NCI-H1436 treated with DMSO at 0.1 percent for 48 hours (cell line): ENCODE measurements at regions not wholly inside any gene's neighbourhood (a gene's known extent, or its start where the extent isn't known, plus 50 kb on each side); places are given as distances from the start of the nearest gene placed in this dataset.
"Not testable (repeated sequence)": the region's sequence is repeated elsewhere in the genome, so short reads cannot be mapped to it uniquely, and the experiment has no call there.

ENCODE experiments used
- DNase-seq: peaks from one replicate; lab custom pipeline; 2025; lab: John Stamatoyannopoulos, UW

GRCh38 chr4:84221704-84222103 is 277.4 kb downstream of the NKX6-1 start:
- DNase-seq, result no peak

- no peak for DNase-seq
These were observed 278.1 kb downstream of the NKX6-1 start for GRCh38 chr4:84220990-84221389.

DNA sequence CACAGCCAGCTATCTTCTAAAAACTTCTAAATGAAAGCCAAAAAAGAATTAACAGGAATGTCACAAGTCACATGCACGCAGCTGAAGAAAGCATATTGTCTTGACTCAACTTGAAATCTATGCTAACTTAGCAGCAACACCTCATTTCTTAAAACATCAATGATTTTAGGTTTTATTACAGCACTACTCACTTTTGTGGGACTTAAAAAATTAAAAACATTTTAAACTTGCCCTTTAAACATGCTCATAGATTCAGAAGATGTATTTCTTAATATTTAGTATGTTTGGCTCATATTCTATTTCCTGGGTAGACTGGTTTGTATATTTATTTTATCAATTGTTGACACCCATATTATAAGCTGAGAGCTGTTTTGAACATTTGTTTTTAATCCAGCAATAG is 279.4 kb downstream of the NKX6-1 start:
- no peak for DNase-seq

DNA sequence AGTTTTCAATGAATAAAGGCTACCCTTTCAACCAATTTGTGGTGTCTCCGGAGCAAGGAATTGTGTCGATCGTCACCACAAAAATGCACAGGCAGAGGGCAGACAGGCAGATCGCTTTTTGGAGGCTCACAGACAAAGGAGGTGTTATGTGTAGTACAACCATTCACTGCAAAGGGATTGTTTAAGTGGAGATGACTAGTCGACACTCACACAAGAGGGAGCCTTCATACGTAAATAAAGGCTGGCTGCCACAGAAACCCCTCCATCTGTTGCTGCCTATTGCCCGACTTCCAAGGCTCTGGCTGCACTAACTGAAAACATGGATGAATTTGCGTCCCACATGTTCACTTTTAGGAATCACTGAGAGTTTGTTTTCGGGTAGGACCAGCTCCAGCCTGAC is 281.1 kb downstream of the NKX6-1 start:
- no peak for DNase-seq

- no peak for DNase-seq
These were observed 283.9 kb downstream of the NKX6-1 start for GRCh38 chr4:84215217-84215616.

DNA sequence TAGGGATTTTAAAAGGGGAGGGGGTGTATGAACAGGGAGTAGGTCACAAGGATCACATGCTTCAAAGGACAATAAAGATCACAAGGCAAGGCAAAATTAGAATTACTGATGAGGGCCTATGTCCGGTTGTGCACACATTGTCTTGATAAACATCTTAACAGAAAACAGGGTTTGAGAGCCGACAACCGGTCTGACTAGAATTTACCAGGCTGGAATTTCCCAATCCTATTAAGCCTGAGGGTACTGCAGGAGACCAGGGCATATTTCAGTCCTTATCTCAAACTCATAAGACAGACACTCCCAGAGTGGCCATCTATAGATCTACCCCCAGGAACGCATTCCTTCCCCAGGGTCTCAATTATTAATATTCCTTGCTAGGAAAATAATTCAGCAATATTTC is 292.9 kb downstream of the NKX6-1 start:
- DNase-seq, result not testable (repeated sequence)

DNA sequence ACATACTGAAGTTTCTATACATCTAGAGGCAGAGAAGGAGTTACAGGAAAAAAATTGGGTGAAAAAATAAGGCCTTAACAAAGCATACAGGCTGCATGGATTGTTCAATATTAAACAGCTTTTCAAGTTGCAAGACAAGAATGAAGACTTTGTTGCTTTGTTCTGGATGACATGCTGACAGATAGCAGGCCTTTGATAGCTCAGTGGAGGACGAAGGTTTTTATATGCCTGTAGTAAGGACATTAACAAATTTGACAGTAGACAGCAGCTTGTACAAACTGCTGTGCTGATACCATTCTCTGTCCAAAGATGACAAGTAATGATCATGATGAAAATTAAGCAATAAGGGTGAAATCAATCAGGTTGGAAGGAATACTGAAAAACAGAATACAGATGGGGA is 309.9 kb downstream of the NKX6-1 start:
- no peak for DNase-seq

- DNase-seq, result no peak
These were observed 319.7 kb downstream of the NKX6-1 start for GRCh38 chr4:84179409-84179808.

DNA sequence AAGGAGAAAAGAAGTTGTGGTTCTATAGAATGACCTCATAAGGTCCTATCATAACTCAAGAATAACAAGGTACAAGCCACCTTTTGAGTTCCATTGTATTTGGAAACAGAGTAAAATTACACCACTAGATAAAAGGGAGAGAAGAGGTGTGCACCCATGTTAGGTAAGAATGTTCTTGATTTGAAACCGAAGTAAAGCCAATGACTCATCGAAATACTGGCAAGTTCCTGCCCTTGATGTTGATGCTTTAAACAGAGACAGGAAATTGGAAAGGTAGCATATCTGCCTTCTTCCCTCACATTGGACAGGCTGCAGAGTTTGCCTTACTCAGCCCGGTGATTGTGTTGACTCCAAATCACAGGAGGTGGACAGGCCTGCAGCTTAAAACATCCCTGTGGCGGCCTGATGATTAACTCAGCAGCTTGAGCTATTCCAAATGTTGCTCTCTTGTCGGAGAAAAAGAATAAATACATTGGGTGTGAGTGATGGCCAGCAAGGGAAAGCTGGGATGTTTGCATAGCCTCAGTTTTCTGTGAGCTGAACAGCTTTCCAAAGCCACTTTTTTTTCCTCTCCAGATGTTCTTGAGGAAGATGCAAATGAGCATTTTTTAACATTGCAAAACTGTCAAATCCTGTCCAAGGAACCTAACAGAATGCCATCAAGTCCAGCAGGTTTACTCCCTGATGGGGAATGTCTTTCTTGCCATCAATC is 321.1 kb downstream of the NKX6-1 start:
- no peak for DNase-seq

DNA sequence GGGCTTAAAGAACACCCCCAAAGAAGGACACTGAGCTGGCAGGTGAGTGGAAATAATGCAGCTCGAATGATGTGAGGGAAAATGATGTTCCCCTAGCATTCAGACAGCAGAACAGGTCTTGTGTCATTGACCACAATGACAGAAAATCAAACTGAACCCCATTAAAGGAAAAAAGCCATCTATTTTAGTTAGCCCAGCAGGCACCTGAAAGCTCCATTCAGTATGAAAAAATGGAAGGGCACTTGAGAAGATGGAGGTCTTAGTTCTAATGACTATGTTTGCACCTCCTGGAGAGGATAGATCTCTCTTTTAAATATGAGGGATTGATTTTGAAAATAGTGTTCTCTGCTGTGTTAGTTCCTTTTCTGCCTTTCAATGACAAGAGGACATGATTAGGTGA is 323.1 kb downstream of the NKX6-1 start:
- DNase-seq, result no peak

- DNase-seq, result no peak
These were observed 327.2 kb downstream of the NKX6-1 start for GRCh38 chr4:84171871-84172270.

DNA sequence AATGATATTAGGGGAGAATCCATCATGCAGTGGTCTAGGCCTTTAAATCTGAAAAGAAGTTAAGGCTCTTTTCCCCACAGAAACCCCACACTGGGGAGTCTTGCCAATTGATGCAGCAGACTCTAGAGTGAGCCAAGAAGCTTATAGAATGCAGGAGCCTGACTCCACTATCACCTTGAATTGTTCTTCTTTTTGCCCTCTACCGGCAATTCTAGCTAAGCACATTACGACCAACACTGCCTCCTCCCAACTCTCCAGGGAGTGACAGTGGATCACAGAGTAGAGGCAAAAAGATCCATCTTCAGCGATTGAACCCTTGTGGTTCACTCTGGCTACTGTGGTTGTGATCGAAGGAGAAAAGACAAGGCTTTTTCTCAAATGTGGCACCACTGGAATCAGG is 331.5 kb downstream of the NKX6-1 start:
- DNase-seq, result no peak

- DNase-seq, result no peak
These were observed 332.0 kb downstream of the NKX6-1 start for GRCh38 chr4:84167093-84167492.

GRCh38 chr4:84166486-84166885 is 332.6 kb downstream of the NKX6-1 start:
- no peak for DNase-seq

DNA sequence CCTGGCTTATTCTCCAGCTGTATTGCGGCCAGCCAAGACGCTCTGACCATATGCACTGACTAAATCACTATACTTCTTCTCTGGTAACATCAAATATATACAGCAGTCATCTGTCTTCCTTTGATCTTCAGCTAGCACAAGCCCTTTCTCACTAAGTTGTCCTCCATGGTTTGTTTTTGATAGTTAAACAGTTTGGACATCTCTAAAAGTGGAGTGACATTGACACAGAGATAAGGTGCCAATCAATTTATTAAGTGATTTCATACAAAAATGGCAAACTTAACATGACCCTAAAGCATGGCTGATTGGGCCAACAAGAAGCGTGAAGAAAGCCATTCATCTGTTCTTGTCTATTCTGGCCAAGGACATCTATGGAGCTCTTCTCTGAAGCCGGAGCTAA is 334.9 kb downstream of the NKX6-1 start:
- no peak for DNase-seq

DNA sequence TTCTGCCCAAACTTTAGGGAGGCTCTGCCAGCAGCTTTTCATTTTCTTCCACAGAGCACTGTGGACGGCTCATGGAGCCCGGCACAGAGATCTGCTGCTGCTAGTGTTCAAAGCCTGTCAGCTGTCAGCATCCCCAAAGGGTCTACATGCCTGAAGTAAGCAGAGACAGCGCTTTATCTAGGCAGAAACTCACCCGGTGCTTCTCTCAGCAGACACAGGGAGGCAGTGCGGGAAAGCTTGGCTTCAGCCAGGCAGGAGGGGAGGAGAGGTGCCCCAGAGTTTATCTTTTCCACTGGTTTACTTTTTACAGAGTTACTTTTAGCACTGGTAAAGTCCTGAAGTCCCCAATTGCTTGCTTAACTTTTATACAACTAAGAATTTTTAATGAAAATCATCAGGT is 339.3 kb downstream of the NKX6-1 start:
- DNase-seq, result no peak

- no peak for DNase-seq
These were observed 340.4 kb downstream of the NKX6-1 start for GRCh38 chr4:84158670-84159069.

GRCh38 chr4:84151574-84151973 is 347.5 kb downstream of the NKX6-1 start:
- DNase-seq, result no peak

DNA sequence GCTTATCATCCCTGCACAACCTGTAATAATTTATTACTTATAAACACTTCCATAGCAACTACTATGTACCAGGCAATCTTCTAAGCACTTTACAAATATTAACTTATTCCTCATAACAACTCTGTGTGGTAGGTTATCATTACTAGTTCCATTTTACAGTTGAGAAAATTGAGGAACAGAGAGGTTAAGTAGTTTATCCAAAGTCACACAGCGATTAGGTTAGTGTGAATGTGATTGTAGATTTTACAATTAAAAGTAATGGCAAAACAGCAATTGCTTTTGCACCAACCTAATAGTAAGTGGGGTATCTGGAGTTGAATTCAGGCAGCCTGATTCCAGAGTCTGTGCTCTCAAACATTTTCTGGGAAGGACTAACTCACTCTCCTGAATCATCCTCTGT is 348.9 kb downstream of the NKX6-1 start:
- DNase-seq, result no peak

DNA sequence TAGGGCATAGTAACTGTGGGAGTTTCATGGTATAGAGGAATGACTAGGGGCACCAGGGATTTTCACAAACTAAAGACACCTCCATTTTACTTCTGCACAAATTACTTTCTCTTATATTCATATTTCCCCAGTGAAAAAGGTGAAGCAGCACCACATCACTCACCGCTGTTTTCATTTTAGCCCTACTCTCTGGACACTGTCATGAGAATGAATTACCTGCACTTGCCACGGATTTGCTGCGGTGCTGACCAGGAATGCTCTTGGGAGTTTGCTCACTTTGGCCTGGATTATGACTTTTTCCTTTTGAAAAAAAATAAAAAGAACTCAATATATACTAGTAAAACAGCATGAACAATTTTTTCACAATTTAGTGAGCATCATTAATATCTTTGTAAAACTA is 351.3 kb downstream of the NKX6-1 start:
- DNase-seq, result no peak

GRCh38 chr4:84146300-84146959 is 352.7 kb downstream of the NKX6-1 start:
- no peak for DNase-seq

- DNase-seq, result no peak
These were observed 353.9 kb downstream of the NKX6-1 start for GRCh38 chr4:84145176-84145575.

DNA sequence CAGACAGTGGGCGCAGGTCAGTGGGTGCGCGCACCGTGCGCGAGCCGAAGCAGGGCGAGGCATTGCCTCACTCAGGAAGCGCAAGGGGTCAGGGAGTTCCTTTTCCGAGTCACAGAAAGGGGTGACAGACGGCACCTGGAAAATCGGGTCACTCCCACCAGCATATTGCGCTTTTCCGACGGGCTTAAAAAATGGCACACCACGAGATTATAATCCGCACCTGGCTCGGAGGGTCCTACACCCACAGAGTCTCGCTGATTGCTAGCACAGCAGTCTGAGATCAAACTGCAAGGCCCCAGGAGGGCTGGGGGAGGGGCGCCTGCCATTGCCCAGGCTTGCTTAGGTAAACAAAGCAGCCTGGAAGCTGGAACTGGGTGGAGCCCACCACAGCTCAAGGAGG is 372.2 kb downstream of the NKX6-1 start:
- not testable (repeated sequence) for DNase-seq
